Neuronal stem cell (in vitro differentiated cells): ENCODE measurements at regions not wholly inside any gene's neighbourhood (a gene's known extent, or its start where the extent isn't known, plus 50 kb on each side); places are given as distances from the start of the nearest gene placed in this dataset.

Experiments used
- DNase-seq: peaks from one replicate; pipeline ENCODE4 v3.0.0-alpha.2; 2013; ENCODE audit warnings: low spot score
- H2AFZ ChIP-seq: one replicate; pipeline ENCODE4 v1.6.1; 2013; ENCODE audit warnings: mild to moderate bottlenecking, low read length, inconsistent platforms
- H2AK5ac ChIP-seq: 2 replicates; pipeline ENCODE4 v1.6.1; 2013; ENCODE audit warnings: low read depth, mild to moderate bottlenecking, inconsistent platforms, low read length, moderate library complexity, mixed read lengths
- H2BK120ac ChIP-seq: 2 replicates; pipeline ENCODE4 v1.6.1; 2013; ENCODE audit warnings: low read depth, mild to moderate bottlenecking, inconsistent platforms, low read length, moderate library complexity, mixed read lengths
- H2BK12ac ChIP-seq: one replicate; pipeline ENCODE4 v1.6.1; 2013; ENCODE audit warnings: low read length, inconsistent platforms
- H2BK15ac ChIP-seq: 2 replicates; pipeline ENCODE4 v1.6.1; 2013; ENCODE audit warnings: mild to moderate bottlenecking, low read length, inconsistent platforms, mixed read lengths
- H2BK5ac ChIP-seq: one replicate; pipeline ENCODE4 v1.6.1; 2013; ENCODE audit warnings: inconsistent platforms, mild to moderate bottlenecking, low read length, moderate library complexity
- H3K14ac ChIP-seq: one replicate; pipeline ENCODE4 v1.6.1; 2013; ENCODE audit warnings: low read length, inconsistent platforms
- H3K18ac ChIP-seq: 2 replicates; pipeline ENCODE4 v1.6.1; 2013; ENCODE audit warnings: low read length, inconsistent platforms
- H3K23ac ChIP-seq: 2 replicates; pipeline ENCODE4 v1.6.1; 2013; ENCODE audit warnings: low read depth, mild to moderate bottlenecking, mixed read lengths, low read length, inconsistent platforms; ENCODE audit not compliant: poor library complexity
- H3K27ac ChIP-seq: replicated peaks from 3 replicates; pipeline ENCODE4 v1.5.1; 2013; ENCODE audit warnings: low read length, inconsistent platforms
- H3K27me3 ChIP-seq, 3 experiments: 2 replicates each; pipeline ENCODE4 v1.6.1; 2013; ENCODE audit warnings: low read length in 3 of 3, mild to moderate bottlenecking in 2 of 3, inconsistent platforms in 1 of 3, low read depth in 1 of 3, mixed read lengths in 1 of 3, moderate library complexity in 1 of 3; ENCODE audit not compliant: control insufficient read depth in 3 of 3, insufficient read depth in 3 of 3
- H3K36me3 ChIP-seq, 2 donors: replicated peaks in 1 of 2; 2 replicates each; pipeline ENCODE4 v1.6.1; 2013; ENCODE audit warnings: low read length in 2 of 2; ENCODE audit not compliant: control insufficient read depth in 2 of 2, insufficient read depth in 2 of 2
- H3K4ac ChIP-seq: 2 replicates; pipeline ENCODE4 v1.6.1; 2013; ENCODE audit warnings: inconsistent platforms, mild to moderate bottlenecking, low read length, moderate library complexity
- H3K4me1 ChIP-seq, 2 donors: 1 replicate in 1 of 2; 2 replicates in 1 of 2; pipeline ENCODE4 v1.6.1; 2013; ENCODE audit warnings: low read length in 2 of 2, low read depth in 1 of 2; ENCODE audit not compliant: control insufficient read depth in 2 of 2, insufficient read depth in 1 of 2
- H3K4me2 ChIP-seq: one replicate; pipeline ENCODE4 v1.6.1; 2013; ENCODE audit warnings: mild to moderate bottlenecking, low read length, inconsistent platforms; ENCODE audit not compliant: insufficient read depth, poor library complexity, severe bottlenecking
- H3K4me3 ChIP-seq, 2 donors: 2 replicates each; pipeline ENCODE4 v1.5.1; 2013; ENCODE audit warnings: low read length in 2 of 2, mild to moderate bottlenecking in 2 of 2, inconsistent platforms in 1 of 2, moderate library complexity in 1 of 2
- H3K79me1 ChIP-seq: one replicate; pipeline ENCODE4 v1.6.1; 2013; ENCODE audit warnings: low read depth, mild to moderate bottlenecking, inconsistent platforms, low read length, moderate library complexity
- H3K9ac ChIP-seq: one replicate; pipeline ENCODE4 v1.6.1; 2013; ENCODE audit warnings: mild to moderate bottlenecking, low read depth, low read length, inconsistent platforms; ENCODE audit not compliant: poor library complexity
- H3K9me3 ChIP-seq, 2 donors: replicated peaks in 1 of 2; 2 replicates each; pipeline versions ENCODE3 to v1.6.1; 2013; ENCODE audit warnings: low read length in 2 of 2, mild to moderate bottlenecking in 2 of 2, inconsistent platforms in 1 of 2, low read depth in 1 of 2, mixed read lengths in 1 of 2, moderate library complexity in 1 of 2; ENCODE audit not compliant: control insufficient read depth in 2 of 2, insufficient read depth in 1 of 2
- H4K8ac ChIP-seq: one replicate; pipeline ENCODE4 v1.6.1; 2013; ENCODE audit warnings: low read depth, mild to moderate bottlenecking, inconsistent platforms, low read length, moderate library complexity
- H4K91ac ChIP-seq: one replicate; pipeline ENCODE4 v1.6.1; 2013; ENCODE audit warnings: low read length, low read depth, mild to moderate bottlenecking, inconsistent platforms; ENCODE audit not compliant: poor library complexity
- WGBS, 2 donors: extraction: QIAGEN DNeasy Blood & Tissue Kit; methylation state at CpG; one replicate each; pipeline ENCODE4 v1.1.7; 2013; ENCODE audit warnings: missing lambda C conversion rate in 2 of 2, mixed read lengths in 1 of 2; ENCODE audit not compliant: insufficient read length in 2 of 2, insufficient replicate concordance in 1 of 2; ENCODE audit errors: extremely low coverage in 2 of 2; 5-methylcytosine and 5-hydroxymethylcytosine counted together

DNA sequence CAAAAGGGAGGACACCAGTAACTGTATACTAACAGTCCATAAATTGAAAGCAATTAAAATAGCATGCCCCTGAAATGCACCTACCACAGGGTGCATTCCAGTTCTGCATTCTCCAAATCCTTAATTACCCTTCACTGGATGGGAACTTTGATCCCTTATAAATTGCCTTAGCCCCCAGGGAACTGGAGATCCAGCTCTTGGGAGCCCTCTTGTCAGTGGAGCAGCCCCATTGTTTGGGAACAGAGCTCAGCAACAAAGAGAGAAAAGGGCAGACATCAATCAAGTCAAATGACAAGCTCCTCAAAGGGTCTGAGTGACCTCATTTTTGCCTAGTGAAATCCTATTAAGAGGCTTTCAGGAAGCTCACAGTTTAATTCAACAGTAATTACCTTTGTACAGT, 472.6 kb downstream of the XPNPEP1 start:
- Histone ChIP-seq H3K4me1 (peaks cover 0 to 10% of the 10 kb centered on the region in 2 donors), H3K4ac (no peak overlapping the region), H2BK12ac (no peak overlapping the region), H2AFZ (no peak overlapping the region), H3K27me3 (peaks cover 0 to 29% (median 0%) of the 10 kb centered on the region in 3 experiments), H2BK5ac (no peak overlapping the region), H3K9ac (no peak overlapping the region), H3K9me3 (no peaks in the 10 kb centered on the region), H4K91ac (no peak overlapping the region), H3K4me3 (no peak overlapping the region), H3K4me2 (peak overlapping the region; percentile 35), H4K8ac (no peak overlapping the region), H3K36me3 (no peaks in the 10 kb centered on the region), H3K79me1 (no peaks in the 10 kb centered on the region), H2BK120ac (no peak overlapping the region), H3K23ac (no peak overlapping the region), H2AK5ac (no peak overlapping the region), H3K18ac (no peak overlapping the region), H2BK15ac (no peak overlapping the region), H3K27ac (peak overlapping the region; percentile 80), H3K14ac (no peak overlapping the region)
- peak; percentile 89 for DNase-seq

DNA sequence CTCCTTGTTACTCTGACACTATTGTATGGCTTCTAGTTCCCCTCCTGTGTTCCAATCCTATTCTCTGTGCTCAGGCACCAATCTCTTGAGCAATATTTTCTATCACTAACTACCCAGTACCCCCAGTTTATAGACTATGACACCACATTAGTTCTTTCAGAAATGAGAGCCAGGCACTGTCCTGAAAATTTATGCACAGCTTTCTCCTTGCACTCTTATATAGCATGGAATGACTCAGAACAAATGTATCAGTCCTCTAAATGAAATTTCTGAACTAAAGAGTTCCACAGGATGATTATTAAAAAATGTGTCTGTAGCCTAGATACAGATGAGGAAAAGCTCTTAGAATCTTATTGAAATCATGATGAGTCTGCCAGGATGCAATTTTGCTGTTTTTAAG, 489.9 kb downstream of the XPNPEP1 start:
- Histone ChIP-seq H3K4me1 (no peaks in the 10 kb centered on the region), H3K27ac (no peak overlapping the region), H2BK12ac (no peak overlapping the region), H2AK5ac (no peak overlapping the region), H4K91ac (no peak overlapping the region), H3K27me3 (no peaks in the 10 kb centered on the region), H3K9ac (no peak overlapping the region), H3K23ac (no peak overlapping the region), H2BK15ac (no peak overlapping the region), H3K18ac (no peak overlapping the region), H3K4ac (no peak overlapping the region), H4K8ac (no peak overlapping the region), H3K14ac (no peak overlapping the region), H2BK5ac (no peak overlapping the region), H3K4me2 (no peak overlapping the region), H3K79me1 (no peaks in the 10 kb centered on the region), H2BK120ac (no peak overlapping the region), H3K4me3 (no peak overlapping the region), H2AFZ (no peak overlapping the region), H3K36me3 (no peaks in the 10 kb centered on the region), H3K9me3 (no peaks in the 10 kb centered on the region)
- DNase-seq, result no peak

DNA sequence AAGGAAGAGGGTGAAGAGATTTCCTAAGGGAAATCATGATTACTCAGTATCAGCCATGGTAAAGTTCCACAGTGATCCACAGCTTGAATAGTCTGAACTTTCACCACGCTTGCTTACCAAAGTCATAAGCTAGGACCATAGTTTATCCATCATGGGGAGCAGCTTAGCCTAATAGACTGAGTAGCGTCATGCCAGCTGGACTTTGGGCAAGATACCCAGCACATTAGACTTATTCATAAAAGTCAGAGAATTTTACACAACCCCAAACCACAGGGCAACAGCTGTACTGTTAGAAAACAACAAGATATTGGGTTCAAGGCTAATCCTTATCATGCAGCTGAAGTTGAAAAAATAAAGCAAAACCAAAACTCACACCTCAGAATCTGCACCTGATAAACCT, 491.0 kb downstream of the XPNPEP1 start:
- no peak overlapping the region for H3K14ac ChIP-seq
- no peaks in the 10 kb centered on the region for H3K27me3 ChIP-seq
- H3K27ac ChIP-seq, result no peak overlapping the region
- H3K9me3 ChIP-seq, result no peaks in the 10 kb centered on the region
- H4K8ac ChIP-seq, result no peak overlapping the region
- H2BK120ac ChIP-seq, result no peak overlapping the region
- no peaks in the 10 kb centered on the region for H3K36me3 ChIP-seq
- no peak overlapping the region for H3K4me2 ChIP-seq
- H3K4ac ChIP-seq, result no peak overlapping the region
- WGBS, 2 donors, result no CpG with 5 or more reads among the region's 2 CpGs
- H2AK5ac ChIP-seq, result no peak overlapping the region
- H3K18ac ChIP-seq, result no peak overlapping the region
- no peak for DNase-seq
- no peak overlapping the region for H3K4me3 ChIP-seq
- H3K79me1 ChIP-seq, result no peaks in the 10 kb centered on the region
- no peak overlapping the region for H2BK5ac ChIP-seq
- H2AFZ ChIP-seq, result no peak overlapping the region
- H4K91ac ChIP-seq, result no peak overlapping the region
- no peaks in the 10 kb centered on the region for H3K4me1 ChIP-seq
- no peak overlapping the region for H2BK15ac ChIP-seq
- H3K9ac ChIP-seq, result no peak overlapping the region
- H2BK12ac ChIP-seq, result no peak overlapping the region
- no peak overlapping the region for H3K23ac ChIP-seq

DNA sequence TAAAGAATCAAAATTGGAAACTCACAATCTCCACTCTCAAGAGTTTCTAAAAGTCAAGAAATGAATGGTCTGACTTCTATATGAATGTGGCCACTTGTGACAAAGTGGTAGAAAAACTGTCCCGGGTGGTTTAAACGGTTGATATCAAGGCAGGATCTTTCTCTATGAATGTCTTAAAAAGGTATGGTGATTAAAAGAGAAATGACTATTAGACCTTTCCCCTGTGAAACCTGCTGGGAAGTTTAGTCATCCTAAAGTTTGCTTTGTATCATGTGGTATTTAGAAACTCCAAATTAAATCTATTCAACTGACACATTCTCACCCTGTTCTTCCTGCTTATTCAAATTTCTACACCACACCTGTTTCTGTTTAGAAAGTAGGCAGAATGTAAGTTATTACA, 492.5 kb downstream of the XPNPEP1 start:
- H4K8ac ChIP-seq, result no peak overlapping the region
- H3K4me2 ChIP-seq, result no peak overlapping the region
- H2BK15ac ChIP-seq, result no peak overlapping the region
- no peaks in the 10 kb centered on the region for H3K27me3 ChIP-seq
- no peak overlapping the region for H3K4me3 ChIP-seq
- H3K18ac ChIP-seq, result no peak overlapping the region
- no peak overlapping the region for H3K23ac ChIP-seq
- no peak overlapping the region for H2BK12ac ChIP-seq
- no peak overlapping the region for H2AK5ac ChIP-seq
- no peaks in the 10 kb centered on the region for H3K36me3 ChIP-seq
- no peaks in the 10 kb centered on the region for H3K79me1 ChIP-seq
- H3K4me1 ChIP-seq, result peaks cover 0 to 4% of the 10 kb centered on the region in 2 donors
- no peak overlapping the region for H4K91ac ChIP-seq
- H2BK120ac ChIP-seq, result no peak overlapping the region
- DNase-seq, result no peak
- no peak overlapping the region for H3K27ac ChIP-seq
- no peak overlapping the region for H2AFZ ChIP-seq
- H3K14ac ChIP-seq, result no peak overlapping the region
- H3K9me3 ChIP-seq, result no peaks in the 10 kb centered on the region
- H3K4ac ChIP-seq, result no peak overlapping the region
- no CpG with 5 or more reads among the region's 2 CpGs for WGBS, 2 donors
- no peak overlapping the region for H2BK5ac ChIP-seq
- no peak overlapping the region for H3K9ac ChIP-seq
